OCI-LY3 (cell line): ENCODE measurements at regions not wholly inside any gene's neighbourhood (a gene's known extent, or its start where the extent isn't known, plus 50 kb on each side); places are given as distances from the start of the nearest gene placed in this dataset.

ENCODE experiments used
- H2AFZ ChIP-seq: fragments of 200-600, 300-600 bp; shearing (Covaris generic); 2 replicates; pipeline ENCODE4 v1.6.0; 2014; ENCODE audit warnings: antibody characterized with exemption, low read depth, low read length
- H3K27ac ChIP-seq: fragments of 200-600, 300-600 bp; sonication (generic); 2 replicates; pipeline ENCODE4 v1.5.1; 2014; ENCODE audit warnings: mild to moderate bottlenecking, low read length, moderate library complexity, mixed read lengths
- H3K27me3 ChIP-seq: fragments of 200-600, 300-600 bp; sonication (generic); 2 replicates; pipeline ENCODE4 v1.6.1; 2014; ENCODE audit warnings: low read depth, low read length, mixed read lengths
- H3K36me3 ChIP-seq: fragments of 200-600, 300-600 bp; sonication (generic); replicated peaks from 2 replicates; pipeline ENCODE3; 2014; ENCODE audit warnings: low read depth, low read length, mixed read lengths
- H3K4me1 ChIP-seq: fragments of 300-600, 200-600 bp; sonication (generic); 2 replicates; pipeline ENCODE4 v1.6.1; 2014; ENCODE audit warnings: low read length, mixed read lengths
- H3K4me2 ChIP-seq: fragments of 200-600, 300-600 bp; sonication (generic); 2 replicates; pipeline ENCODE4 v1.6.1; 2014; ENCODE audit warnings: low read length, mixed read lengths
- H3K4me3 ChIP-seq: fragments of 300-600, 200-600 bp; sonication (generic); 2 replicates; pipeline ENCODE4 v1.5.1; 2014; ENCODE audit warnings: antibody characterized with exemption, mild to moderate bottlenecking, low read length, moderate library complexity
- H3K79me2 ChIP-seq: fragments of 300-600, 200-600 bp; shearing (Covaris generic); 2 replicates; pipeline ENCODE4 v1.6.1; 2014; ENCODE audit warnings: mild to moderate bottlenecking, low read length, mixed read lengths
- H3K9ac ChIP-seq: fragments of 300-600, 200-600 bp; shearing (Covaris generic); 2 replicates; pipeline ENCODE4 v1.6.0; 2014; ENCODE audit warnings: mild to moderate bottlenecking, low read length, moderate library complexity
- H3K9me3 ChIP-seq: fragments of 200-600, 300-600 bp; shearing (Covaris generic); 2 replicates; pipeline ENCODE4 v1.6.1; 2014; ENCODE audit warnings: low read length, mixed read lengths; ENCODE audit not compliant: insufficient read depth
- H4K20me1 ChIP-seq: fragments of 200-600, 300-600 bp; sonication (generic); 2 replicates; pipeline ENCODE4 v1.6.1; 2016; ENCODE audit warnings: low read length, mixed read lengths; ENCODE audit not compliant: insufficient read depth
- CTCF ChIP-seq: fragments of 200-600, 300-600 bp; sonication (generic); IDR thresholded peaks from 2 replicates; pipeline ENCODE4 v1.5.1; 2014; ENCODE audit warnings: antibody characterized with exemption, low read length, low read depth
- EZH2phosphoT487 ChIP-seq: fragments of 200-600 bp; shearing (Covaris generic); IDR thresholded peaks from 2 replicates; pipeline ENCODE4 v1.6.1; 2018; ENCODE audit warnings: antibody characterized with exemption, mixed run types, low read depth

GRCh38 chr3:178263236-178263916 is 272.9 kb upstream of the KCNMB2 start:
- no peak overlapping the region for H3K27ac ChIP-seq

GRCh38 chr3:178267158-178267844 is 268.9 kb upstream of the KCNMB2 start:
- Histone ChIP-seq H3K36me3 (no peaks in the 10 kb centered on the region), H3K27ac (no peak overlapping the region), H4K20me1 (no peaks in the 10 kb centered on the region), H3K9ac (no peak overlapping the region), H3K4me1 (no peaks in the 10 kb centered on the region), H3K27me3 (no peaks in the 10 kb centered on the region), H3K79me2 (no peaks in the 10 kb centered on the region), H3K9me3 (no peaks in the 10 kb centered on the region), H2AFZ (no peak overlapping the region), H3K4me3 (no peak overlapping the region), H3K4me2 (no peak overlapping the region)
- TF ChIP-seq EZH2phosphoT487 (no peak), CTCF (no peak)

More at GRCh38 chr3:178263236-178263916, 272.9 kb upstream of the KCNMB2 start:
- Histone ChIP-seq H3K9me3 (no peaks in the 10 kb centered on the region), H3K4me1 (no peaks in the 10 kb centered on the region), H3K4me2 (no peak overlapping the region), H3K27me3 (no peaks in the 10 kb centered on the region), H3K4me3 (no peak overlapping the region), H3K79me2 (no peaks in the 10 kb centered on the region), H3K9ac (no peak overlapping the region), H2AFZ (no peak overlapping the region), H3K36me3 (no peaks in the 10 kb centered on the region), H4K20me1 (no peaks in the 10 kb centered on the region)
- TF ChIP-seq CTCF (no peak), EZH2phosphoT487 (no peak)

GRCh38 chr3:178270838-178271237 is 265.4 kb upstream of the KCNMB2 start:
- Histone ChIP-seq H3K4me1 (no peaks in the 10 kb centered on the region), H3K27ac (no peak overlapping the region), H3K79me2 (no peaks in the 10 kb centered on the region), H4K20me1 (no peaks in the 10 kb centered on the region), H3K4me2 (no peak overlapping the region), H3K9me3 (no peaks in the 10 kb centered on the region), H3K27me3 (no peaks in the 10 kb centered on the region), H3K9ac (no peak overlapping the region), H3K36me3 (no peaks in the 10 kb centered on the region), H2AFZ (no peak overlapping the region), H3K4me3 (no peak overlapping the region)
- TF ChIP-seq CTCF (no peak), EZH2phosphoT487 (no peak)

GRCh38 chr3:178271740-178272387 is 264.4 kb upstream of the KCNMB2 start:
- Histone ChIP-seq H3K27me3 (no peaks in the 10 kb centered on the region), H3K36me3 (no peaks in the 10 kb centered on the region), H2AFZ (no peak overlapping the region), H3K9ac (no peak overlapping the region), H3K27ac (no peak overlapping the region), H4K20me1 (no peaks in the 10 kb centered on the region), H3K4me3 (no peak overlapping the region), H3K9me3 (no peaks in the 10 kb centered on the region), H3K4me1 (no peaks in the 10 kb centered on the region), H3K4me2 (no peak overlapping the region), H3K79me2 (no peaks in the 10 kb centered on the region)
- TF ChIP-seq EZH2phosphoT487 (no peak), CTCF (no peak)
